ENCODE measurements at regions not wholly inside any gene's neighbourhood (a gene's known extent, or its start where the extent isn't known, plus 50 kb on each side); places are given as distances from the start of the nearest gene placed in this dataset.
A peak's percentile ranks its signal among the peaks of the same experiment; 100 is the strongest.

DNA sequence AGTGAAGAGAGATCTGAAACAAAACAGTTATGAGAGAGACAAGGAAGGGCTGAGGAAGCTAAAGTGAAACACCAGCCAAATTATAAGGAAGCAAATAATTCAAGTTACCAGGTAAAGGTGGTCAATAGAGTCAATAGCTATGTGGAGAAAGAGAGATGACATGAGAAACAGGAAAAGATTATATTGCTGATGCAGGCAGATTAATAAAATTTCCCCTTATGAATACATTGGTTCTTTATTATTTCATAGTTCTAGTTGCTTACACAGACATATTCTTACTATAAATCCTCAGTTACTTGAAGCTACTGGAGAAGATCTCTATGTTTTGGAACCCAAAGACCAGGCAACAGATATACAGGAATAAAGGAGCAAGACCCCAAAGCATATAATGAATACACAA is 273.7 kb upstream of the CTSO start:
- H3K56ac ChIP-seq (ENCODE audit: extremely low read depth, insufficient read depth, low read length), result no peak overlapping the region
- H2AFZ ChIP-seq (replicated peaks; ENCODE audit: low read length, poor library complexity), result no peak overlapping the region
- H3K4me3 ChIP-seq (ENCODE audit: insufficient read depth, low read depth, low read length), result no peak overlapping the region
- H3K27ac ChIP-seq (ENCODE audit: insufficient read depth, low read length), result no peak overlapping the region
- CTCF ChIA-PET, result no interaction called here
- no peaks in the 10 kb centered on the region for H3K36me3 ChIP-seq (ENCODE audit: control insufficient read depth, insufficient read depth, low read length)
- intact Hi-C loops (cut with micrococcal nuclease) (no loop called here), in situ Hi-C loops (cut with MboI; ENCODE audit: low sequenced_read_pairs) (no loop called here), dilution Hi-C loops (cut with HindIII; ENCODE audit: low sequenced_read_pairs, unreplicated experiment) (no loop called here)
- H4K5ac ChIP-seq (ENCODE audit: low read depth, low read length), result no peak overlapping the region
- no peak overlapping the region for H3K4ac ChIP-seq (ENCODE audit: low read depth, low read length)
- H4K8ac ChIP-seq (ENCODE audit: low read depth in 2 of 2, low read length in 2 of 2), result no peak overlapping the region
- H3K9ac ChIP-seq (ENCODE audit: low read depth, low read length), result no peak overlapping the region
- H2BK120ac ChIP-seq (ENCODE audit: low read depth, low read length), result no peak overlapping the region
- no peak overlapping the region for H3K23ac ChIP-seq (ENCODE audit: low read depth, low read length)
- H3K9me3 ChIP-seq (ENCODE audit: control insufficient read depth, insufficient read depth, low read length), result no peaks in the 10 kb centered on the region
- no peak overlapping the region for H2AK5ac ChIP-seq (ENCODE audit: low read depth, low read length)
- H3K27me3 ChIP-seq (ENCODE audit: control insufficient read depth, insufficient read depth, low read length), result peaks cover 2% of the 10 kb centered on the region; the same call in 1 of the 2 replicates
- no peaks in the 10 kb centered on the region for H3K9me1 ChIP-seq (ENCODE audit: insufficient read depth, low read length)
- peak; percentile 59; the same call in 1 of the 2 replicates for TF ChIP-seq MAFK (IDR thresholded peaks at IDR 0.05; ENCODE audit: low read depth, low read length)
- TF ChIP-seq, protein P1, sequence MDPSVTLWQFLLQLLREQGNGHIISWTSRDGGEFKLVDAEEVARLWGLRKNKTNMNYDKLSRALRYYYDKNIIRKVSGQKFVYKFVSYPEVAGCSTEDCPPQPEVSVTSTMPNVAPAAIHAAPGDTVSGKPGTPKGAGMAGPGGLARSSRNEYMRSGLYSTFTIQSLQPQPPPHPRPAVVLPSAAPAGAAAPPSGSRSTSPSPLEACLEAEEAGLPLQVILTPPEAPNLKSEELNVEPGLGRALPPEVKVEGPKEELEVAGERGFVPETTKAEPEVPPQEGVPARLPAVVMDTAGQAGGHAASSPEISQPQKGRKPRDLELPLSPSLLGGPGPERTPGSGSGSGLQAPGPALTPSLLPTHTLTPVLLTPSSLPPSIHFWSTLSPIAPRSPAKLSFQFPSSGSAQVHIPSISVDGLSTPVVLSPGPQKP (IDR thresholded peaks at IDR 0.05; ENCODE audit: borderline replicate concordance, low read depth, low read length), result no peak
- H2AK9ac ChIP-seq (replicated peaks; ENCODE audit: low read depth, low read length, poor library complexity), result no peak overlapping the region
- H4K91ac ChIP-seq (ENCODE audit: insufficient read depth, low read depth, low read length), result no peak overlapping the region
- H3K4me2 ChIP-seq (ENCODE audit: low read depth, low read length), result no peak overlapping the region
- no peaks in the 10 kb centered on the region for H3K79me1 ChIP-seq (ENCODE audit: low read depth in 1 of 2, low read length in 2 of 2)
- no peak overlapping the region for H2BK15ac ChIP-seq (ENCODE audit: low read depth, low read length)
- H3K18ac ChIP-seq (ENCODE audit: low read depth, low read length), result no peak overlapping the region
- DNase-seq, result no peak
- H4K20me1 ChIP-seq (ENCODE audit: insufficient read depth, low read length), result no peaks in the 10 kb centered on the region
- POLR2A ChIA-PET (ENCODE audit: unreplicated experiment), result no interaction called here
- H2BK5ac ChIP-seq (ENCODE audit: low read depth, low read length, poor library complexity, severe bottlenecking), result no peak overlapping the region
- no peak overlapping the region for H3K14ac ChIP-seq (replicated peaks; ENCODE audit: low read depth, low read length)
- H3K4me1 ChIP-seq (ENCODE audit: control insufficient read depth, insufficient read depth, low read length), result no peaks in the 10 kb centered on the region
- no peak overlapping the region for H2BK20ac ChIP-seq (ENCODE audit: low read depth, low read length)
- no peak for ATAC-seq (ENCODE audit: low read depth)
- BruUV-seq (replicated peaks), result no TSS peak
